HG02840 (cell line): ENCODE measurements at regions not wholly inside any gene's neighbourhood (a gene's known extent, or its start where the extent isn't known, plus 50 kb on each side); places are given as distances from the start of the nearest gene placed in this dataset.
"Not testable (repeated sequence)": the region's sequence is repeated elsewhere in the genome, so short reads cannot be mapped to it uniquely, and the experiment has no call there.

Experiments
- ATAC-seq: cut with Tn5 transposase; IDR thresholded peaks from one replicate; pipeline ENCODE4 v1.9.1; 2021; ENCODE audit warnings: mild to moderate bottlenecking, moderate library complexity, moderate number of reproducible peaks; ENCODE audit not compliant: unreplicated experiment, low FRiP score

- no peak for ATAC-seq
Observed at GRCh38 chr18:38284972-38285371, 719.4 kb upstream of the CELF4 start.

DNA sequence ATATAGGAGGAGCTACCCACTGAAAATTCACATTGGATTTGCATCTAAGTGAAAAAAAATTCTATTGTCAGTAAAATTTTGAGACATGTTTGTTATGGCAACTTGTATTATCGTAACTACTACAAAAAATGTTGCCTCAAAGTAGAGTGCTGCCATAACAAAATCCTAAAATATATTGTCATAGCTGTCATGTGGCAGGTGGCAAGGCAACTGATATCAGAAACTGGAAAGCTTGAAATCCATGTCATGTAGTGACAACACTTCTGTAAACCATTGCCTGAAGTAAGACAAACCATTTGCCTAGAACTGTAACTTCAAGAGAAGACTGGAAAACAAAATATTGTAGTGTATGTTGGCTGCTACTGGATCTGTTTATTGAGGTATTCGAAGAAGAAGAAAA is 697.5 kb upstream of the CELF4 start:
- ATAC-seq = no peak

DNA sequence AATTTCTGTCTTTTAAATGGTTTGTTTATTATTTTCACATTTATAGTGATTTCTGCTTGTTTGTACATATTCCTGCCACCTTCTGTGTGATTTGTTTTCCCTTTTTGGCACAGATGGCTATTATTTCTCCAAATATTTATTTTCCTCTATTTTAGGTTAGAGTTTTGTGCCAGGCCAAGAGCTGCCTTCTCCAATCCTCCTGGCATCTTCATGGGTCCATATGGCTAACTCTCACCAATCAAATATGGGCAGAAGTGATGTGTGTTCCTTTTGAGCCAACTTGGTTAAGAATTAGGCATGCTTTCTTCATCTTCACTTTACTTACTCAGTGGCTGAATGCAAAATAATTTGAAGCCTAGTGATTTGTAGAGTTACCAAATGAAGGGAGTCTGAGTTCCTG is 697.1 kb upstream of the CELF4 start:
- no peak for ATAC-seq

- no peak for ATAC-seq
Observed at GRCh38 chr18:38257661-38258060, 692.1 kb upstream of the CELF4 start.

DNA sequence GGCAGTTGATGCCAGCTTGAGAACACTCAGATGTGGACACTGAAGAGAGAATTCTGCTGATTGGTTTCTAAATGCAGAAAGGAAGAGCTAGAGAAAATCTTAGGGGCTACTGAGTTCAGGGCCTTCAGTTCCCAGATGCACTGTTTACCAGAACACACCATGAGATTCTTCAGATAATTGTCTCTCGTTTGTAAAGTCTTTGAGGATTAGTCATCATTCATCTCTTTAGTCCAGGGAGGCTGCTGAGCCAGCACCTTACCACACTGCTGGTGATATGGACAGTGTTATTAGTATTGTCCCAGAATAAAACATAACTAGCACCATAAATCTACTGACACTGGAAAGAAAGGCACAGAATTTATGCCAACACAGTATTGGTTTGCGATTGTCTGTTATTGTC is 690.8 kb upstream of the CELF4 start:
- ATAC-seq = no peak

DNA sequence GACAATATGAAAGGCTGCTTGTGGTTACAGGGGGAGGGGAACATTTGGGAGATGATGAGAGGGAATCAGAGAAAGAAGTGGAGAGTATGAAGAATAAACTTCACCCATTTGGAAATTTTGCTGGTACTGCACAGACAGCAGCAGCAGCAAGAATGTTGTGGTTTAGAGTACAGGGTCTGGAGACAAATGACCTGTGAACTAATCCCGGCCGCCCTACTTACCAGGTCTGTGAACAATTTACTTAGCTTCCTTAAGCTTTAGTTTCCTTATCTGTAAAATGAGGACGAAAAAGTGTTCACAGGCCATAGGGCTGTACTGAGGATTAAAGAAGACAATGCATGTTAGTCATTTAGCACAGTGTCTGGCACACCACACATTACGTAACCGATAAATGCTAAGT is 685.4 kb upstream of the CELF4 start:
- ATAC-seq = no peak

DNA sequence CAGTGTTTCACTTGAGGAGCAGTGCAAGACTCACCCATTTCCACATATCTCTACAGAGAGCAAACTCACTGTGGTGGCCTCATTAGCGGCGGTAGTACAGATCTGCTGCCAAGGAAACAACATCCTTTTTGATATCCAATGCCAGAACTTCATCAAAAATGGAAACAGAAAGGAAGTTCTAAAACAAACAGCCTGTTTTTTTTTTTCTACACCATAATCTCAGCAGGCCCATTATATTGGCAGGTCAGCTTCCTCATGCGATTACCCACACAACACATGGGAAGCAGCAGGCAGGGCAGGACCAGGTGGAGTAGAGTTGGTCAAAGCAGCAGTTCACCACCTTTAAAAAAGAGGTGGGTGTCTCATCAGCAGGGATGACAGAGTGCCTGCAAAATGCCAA is 678.9 kb upstream of the CELF4 start:
- no peak for ATAC-seq

- ATAC-seq = no peak
Observed at GRCh38 chr18:38243291-38243690, 677.7 kb upstream of the CELF4 start.

DNA sequence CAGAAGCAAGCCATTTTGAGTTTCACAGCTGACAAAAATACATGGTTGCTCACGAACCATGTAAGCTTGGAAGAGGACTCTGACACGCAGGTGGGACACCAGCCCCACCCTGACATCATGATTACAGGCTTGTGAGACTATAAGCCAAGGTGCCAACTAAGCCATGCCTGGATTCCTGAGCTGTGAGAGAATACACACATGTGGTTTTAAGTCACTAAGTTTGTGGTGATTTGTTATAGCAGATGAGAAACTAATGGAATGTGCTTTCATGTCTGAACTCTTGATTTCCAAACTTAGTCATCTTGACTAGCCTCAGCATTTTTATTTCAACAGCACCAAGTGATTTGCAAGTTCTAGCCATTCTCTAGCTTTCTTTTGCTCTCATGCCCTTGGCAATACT is 676.1 kb upstream of the CELF4 start:
- ATAC-seq = no peak

DNA sequence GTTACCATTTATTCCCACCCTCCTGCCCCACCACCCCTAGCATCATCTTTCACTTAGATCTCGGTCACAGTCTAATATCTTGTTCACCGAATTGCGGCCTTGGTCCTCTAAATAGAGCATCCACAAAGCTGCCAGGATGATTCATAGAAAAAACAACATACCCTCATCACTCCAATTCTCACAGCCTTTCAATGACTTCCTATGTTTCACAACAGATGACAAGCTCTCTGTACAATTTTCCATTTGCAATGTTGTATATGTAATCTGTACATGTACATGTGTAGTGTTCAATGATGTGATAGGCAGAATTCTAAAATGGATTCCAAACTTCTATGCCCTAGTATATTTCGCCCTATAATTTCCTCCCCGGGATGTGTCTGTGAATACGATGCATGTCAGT is 675.6 kb upstream of the CELF4 start:
- ATAC-seq = no peak

DNA sequence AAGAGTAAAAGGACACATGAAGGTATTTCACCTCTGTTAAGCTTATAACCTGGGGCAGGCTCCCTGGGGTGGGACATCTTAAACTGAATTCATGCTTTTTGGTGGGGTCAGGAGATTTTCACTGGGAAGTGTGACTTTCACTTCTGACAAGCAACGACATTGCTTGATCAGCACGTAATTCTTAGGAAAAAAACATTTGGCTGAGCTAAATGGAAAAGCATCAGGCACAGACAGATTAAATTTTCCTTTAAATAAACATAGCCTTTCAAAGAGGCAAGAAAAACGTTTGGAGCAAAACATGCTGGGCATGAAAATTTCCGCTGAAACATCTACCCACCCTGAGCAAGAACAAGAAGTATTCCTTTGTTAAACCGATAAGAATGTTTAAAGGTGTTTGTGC is 674.0 kb upstream of the CELF4 start:
- no peak for ATAC-seq

DNA sequence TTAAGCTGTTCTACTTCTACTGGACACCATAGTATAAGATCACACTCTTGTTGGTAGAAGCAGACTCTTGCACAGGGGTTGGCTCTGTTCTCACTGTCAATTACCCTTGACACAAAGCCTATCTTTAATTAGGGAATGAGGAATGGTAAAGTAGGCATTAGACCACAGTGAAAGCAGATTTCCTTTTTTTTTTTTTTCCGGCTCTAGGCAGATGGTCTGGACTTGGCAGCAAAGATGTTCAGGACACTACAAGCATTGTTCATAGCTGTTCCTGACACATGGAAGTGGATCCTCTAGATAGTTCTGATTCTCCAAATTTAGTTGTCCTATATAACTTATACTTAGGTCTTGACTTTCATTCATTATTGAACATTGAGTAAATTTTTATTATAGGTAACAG is 672.2 kb upstream of the CELF4 start:
- ATAC-seq = no peak

- no peak for ATAC-seq
Observed at GRCh38 chr18:38221476-38222100, 656.0 kb upstream of the CELF4 start.

GRCh38 chr18:38198956-38199355 is 633.4 kb upstream of the CELF4 start:
- no peak for ATAC-seq

- ATAC-seq = no peak
Observed at GRCh38 chr18:38198526-38198925, 632.9 kb upstream of the CELF4 start.

DNA sequence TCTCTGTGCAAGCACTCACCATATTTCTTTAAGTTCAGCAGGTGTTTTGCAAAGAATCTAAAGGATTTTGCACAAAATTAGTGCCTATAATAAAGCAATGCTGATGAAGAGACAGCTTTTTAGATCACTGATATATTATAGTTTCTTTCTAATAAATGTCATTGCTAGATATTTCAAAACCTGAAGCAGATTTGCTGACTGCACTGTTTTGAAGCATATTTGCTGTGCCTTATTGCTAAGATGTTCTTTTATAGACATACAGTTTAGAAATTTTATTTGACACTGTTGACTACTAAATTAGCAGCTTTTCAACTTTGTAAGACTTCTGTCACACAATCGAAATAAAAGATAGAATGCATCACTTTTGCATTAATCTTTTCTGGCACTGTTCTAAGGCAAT is 620.9 kb upstream of the CELF4 start:
- ATAC-seq = no peak

- ATAC-seq = no peak
Observed at GRCh38 chr18:38174594-38174993, 609.0 kb upstream of the CELF4 start.

DNA sequence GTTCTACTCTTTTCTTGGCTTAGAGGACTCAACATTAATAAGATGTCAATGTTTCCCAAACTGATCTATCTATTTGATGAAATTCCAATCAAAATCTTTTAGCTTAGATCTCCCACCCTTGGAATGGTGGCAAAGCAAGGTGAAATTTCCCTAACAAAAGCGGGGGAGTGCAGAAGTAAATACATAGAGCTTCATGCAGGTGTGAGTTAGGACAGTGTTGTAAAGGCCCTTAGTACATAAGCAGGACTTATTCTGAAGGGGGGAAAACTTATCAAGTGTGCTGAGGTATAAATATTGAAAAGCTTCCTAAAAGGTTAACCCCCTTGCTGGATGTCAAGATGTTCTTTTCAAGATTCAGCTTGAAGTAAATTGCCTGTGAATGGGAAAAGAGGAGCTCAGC is 608.6 kb upstream of the CELF4 start:
- ATAC-seq = no peak

- ATAC-seq = no peak
Observed at GRCh38 chr18:38170845-38171244, 605.2 kb upstream of the CELF4 start.

- ATAC-seq = no peak
Observed at GRCh38 chr18:38167623-38168022, 602.0 kb upstream of the CELF4 start.

GRCh38 chr18:38153116-38153515 is 587.5 kb upstream of the CELF4 start:
- not testable (repeated sequence) for ATAC-seq

GRCh38 chr18:38116716-38117115 is 551.1 kb upstream of the CELF4 start:
- ATAC-seq = no peak

DNA sequence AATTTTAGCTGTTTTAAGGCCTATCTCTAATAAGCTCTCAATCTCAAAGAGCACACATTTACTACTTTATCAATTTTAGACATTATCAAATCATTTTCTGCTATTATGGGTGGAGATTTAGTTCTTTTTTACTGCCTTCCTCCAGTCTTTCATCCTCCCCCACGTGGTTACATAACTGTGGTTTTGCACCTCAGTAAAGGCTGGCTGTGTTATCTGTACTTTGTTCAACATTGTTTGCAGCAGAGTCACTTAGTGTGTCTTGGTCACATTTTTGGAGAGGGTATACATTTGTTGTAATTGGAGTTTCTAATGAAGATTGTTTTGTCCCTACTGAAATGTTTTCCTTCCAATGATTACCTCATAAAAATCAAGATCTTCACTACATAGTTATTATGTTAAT is 549.6 kb upstream of the CELF4 start:
- ATAC-seq = no peak
